LoVo (cell line): ENCODE measurements at regions not wholly inside any gene's neighbourhood (a gene's known extent, or its start where the extent isn't known, plus 50 kb on each side); places are given as distances from the start of the nearest gene placed in this dataset.

Experiments used
- DNase-seq: peaks from one replicate; pipeline ENCODE4 v3.0.0-alpha.2; 2016; ENCODE audit warnings: low spot score

GRCh38 chr4:11051181-11051580, 366.6 kb upstream of the CLNK start:
- no peak for DNase-seq

GRCh38 chr4:11050766-11051165, 366.2 kb upstream of the CLNK start:
- no peak for DNase-seq

DNA sequence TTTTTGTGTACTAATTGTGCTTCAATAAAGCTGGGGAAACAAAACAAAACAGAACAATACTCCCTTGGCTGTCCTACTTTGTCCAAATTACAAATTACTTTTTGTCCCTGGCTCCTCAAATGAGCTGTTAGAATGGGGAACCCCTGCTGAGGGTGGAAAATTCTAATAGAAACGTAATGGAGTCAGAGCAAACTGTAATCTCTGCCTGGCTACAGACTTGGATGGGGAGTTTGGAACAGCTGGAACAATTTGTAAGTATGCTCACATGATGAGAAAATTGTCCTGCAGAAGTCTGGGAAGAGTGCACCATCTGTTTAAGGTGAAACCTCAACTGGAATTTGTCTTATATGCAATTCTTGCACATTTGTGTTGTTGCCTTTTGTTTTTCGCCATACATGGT, 364.4 kb upstream of the CLNK start:
- DNase-seq, result no peak

DNA sequence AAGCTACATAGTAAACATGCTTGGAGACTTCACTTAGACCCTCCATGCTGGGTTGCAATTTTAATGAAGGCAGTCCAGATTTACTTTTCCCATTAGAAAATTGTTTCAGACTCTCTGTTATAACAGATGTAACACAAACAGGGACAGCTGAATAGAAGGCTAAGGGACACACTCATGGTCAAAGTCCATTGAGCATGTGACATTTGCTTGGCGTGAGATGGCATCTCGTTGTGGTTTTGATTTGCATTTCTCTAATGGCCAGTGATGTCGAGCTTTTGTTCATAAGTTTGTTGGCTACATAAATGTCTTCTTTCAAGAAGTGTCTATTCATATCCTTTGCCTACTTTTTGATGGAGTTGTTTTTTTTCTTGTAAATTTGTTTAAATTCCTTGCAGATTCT, 358.2 kb upstream of the CLNK start:
- DNase-seq, result no peak

- no peak for DNase-seq
Measured at GRCh38 chr4:11039634-11040131, 355.1 kb upstream of the CLNK start.

DNA sequence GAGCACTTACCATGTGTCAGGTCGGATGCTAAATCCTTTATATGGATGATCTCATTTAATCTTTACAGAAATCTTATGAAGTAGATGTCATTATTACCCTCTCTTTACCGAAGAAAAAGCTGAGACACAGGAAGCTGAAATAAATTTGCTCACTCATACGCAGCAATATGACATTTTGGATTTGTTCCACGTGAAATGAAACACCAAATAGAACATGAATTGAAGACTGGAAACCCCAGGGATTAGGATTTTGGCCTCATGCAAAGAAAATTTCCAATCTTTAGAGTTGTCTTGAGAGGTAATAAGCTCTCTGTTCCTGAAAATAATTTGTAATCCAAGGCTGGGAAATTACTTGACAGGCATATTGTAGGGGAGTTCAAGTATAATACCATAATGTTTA, 354.4 kb upstream of the CLNK start:
- no peak for DNase-seq

DNA sequence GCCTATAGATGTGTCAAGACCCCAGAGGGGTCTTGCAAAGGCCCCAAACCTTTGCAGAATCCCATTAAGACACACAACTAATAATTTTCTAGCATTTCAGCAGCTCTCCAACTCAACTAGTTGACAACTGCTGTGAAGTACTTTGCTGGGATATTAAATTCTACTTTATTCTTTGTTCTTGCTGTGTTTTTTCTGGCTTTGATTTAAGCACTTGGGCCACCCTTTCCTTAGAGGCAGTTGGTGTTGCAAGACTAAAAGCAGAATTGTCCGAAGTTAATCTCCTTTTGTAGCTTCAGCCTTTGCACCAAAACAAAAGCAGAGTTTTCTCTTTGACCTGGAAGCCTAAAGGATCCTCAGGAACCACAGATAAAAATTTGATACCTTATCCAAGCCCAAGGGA, 353.1 kb upstream of the CLNK start:
- no peak for DNase-seq

GRCh38 chr4:11028334-11028733, 343.8 kb upstream of the CLNK start:
- DNase-seq, result no peak

- no peak for DNase-seq
Measured at GRCh38 chr4:11021333-11021732, 336.8 kb upstream of the CLNK start.

DNA sequence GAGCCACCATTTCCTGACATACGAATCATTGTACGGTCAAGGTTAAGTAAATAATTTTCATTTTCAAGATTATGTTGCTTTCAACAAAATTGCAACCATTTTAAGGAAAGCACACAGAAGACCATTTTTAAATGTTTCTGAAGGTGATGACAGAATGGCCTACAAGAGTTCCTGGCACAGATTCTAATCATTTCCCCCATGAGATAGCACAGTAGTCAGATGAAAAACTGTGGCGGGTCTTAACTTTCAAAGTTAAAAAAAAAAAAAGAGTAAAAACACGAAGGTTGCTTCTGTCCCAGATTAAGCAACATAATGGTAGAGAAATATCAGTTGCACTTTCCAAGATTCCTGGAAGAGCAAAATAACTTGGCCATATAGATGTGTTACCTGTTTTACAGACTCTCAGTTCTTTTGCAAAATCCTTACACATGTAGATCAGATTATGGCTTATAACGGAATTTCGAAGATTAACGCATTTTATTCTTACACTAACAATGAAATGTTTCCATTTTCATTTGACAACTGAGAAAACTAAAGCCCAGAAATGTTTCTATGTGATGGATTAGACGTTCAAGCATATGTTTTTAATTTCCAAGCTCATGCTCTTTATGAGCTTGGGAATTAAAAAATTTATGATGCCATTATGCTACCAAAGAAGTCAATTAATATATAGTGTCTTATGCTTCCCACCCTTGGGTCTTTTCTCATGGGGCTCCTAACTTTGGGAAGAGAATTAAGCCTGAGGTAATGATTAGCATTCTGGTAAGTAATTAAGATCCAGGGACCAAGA, 335.1 kb upstream of the CLNK start:
- DNase-seq, result no peak

DNA sequence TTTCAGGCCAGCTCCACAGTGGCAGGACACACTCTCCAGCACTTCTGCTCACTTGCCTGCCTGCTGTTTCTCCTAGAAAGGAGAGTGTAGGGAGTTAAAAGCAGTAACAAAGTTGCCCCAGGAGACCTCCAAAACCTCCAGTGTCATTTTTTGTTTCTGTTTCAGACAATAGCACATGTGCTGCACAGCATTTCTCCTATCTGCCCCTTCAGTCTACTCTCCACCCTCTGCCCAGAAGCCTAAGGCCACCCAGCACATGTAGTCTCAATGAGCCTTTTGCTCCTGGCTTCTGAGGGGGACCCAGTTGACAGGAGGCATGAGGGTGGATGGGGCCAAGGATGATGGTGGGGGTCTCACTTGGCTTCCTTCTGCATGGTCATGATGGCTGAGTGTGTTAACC, 329.6 kb upstream of the CLNK start:
- no peak for DNase-seq

DNA sequence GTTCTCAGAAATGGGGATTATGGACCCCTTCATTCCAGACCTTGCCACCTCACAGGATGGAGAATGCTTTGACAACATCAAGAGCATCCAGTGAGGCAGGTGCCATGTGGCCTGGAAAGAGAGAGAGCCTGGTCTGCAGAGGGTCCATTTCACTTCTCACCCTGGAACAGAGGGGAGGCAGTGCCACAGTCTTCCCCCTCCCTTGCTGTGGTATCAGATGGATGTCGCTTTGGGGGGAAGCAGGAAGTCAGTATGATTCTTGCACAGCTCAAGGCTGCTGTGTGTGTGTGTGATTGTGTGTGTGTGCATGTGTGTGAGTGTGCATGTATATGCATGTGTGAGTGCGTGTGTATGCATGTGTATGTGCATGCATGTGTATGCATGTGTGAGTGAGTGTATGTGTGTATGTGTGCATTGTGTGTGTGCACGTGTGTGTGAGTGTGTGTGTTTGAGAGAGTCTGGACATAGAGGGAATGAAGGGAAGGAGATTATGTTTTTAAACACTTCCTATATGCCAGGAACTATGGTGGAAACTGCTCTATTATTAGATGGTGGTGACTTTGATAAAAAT, 328.6 kb upstream of the CLNK start:
- no peak for DNase-seq

DNA sequence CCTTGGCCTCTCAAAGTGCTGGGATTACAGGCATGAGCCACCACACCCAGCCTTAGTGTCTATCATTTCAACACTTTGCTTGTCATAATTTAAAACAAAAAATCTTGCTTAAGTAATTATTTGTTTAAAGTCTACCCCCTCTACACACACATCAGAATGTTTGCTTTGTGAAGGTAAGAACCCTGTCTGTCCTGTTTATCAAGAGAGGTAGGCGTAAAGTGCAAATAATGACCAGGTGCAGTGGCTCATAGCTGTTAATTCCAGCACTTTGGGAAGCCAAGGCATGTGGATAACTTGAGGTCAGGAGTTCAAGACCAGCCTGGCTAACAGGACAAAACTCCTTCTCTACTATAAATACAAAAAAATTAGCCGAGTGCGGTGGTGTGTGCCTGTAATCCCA, 326.7 kb upstream of the CLNK start:
- DNase-seq, result no peak

GRCh38 chr4:11010624-11011023, 326.1 kb upstream of the CLNK start:
- no peak for DNase-seq

DNA sequence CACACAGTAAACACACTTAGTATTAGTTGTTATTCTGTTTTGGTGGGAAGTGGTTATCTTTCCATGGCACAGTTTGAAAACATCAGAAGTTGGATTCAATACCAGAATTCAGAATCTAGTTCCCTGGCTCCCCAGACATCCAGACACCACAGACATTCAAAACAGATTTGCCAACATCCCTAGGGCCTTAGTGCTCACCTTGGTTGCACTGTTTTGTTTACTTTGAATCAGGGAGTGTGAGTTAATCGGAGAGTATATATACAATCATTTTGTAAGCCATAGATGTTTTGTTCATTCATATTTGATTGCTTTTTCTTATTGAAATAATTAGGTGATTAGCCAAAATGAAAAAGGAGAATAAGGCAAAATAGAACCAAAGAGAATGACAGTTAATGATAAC, 324.7 kb upstream of the CLNK start:
- DNase-seq, result no peak

DNA sequence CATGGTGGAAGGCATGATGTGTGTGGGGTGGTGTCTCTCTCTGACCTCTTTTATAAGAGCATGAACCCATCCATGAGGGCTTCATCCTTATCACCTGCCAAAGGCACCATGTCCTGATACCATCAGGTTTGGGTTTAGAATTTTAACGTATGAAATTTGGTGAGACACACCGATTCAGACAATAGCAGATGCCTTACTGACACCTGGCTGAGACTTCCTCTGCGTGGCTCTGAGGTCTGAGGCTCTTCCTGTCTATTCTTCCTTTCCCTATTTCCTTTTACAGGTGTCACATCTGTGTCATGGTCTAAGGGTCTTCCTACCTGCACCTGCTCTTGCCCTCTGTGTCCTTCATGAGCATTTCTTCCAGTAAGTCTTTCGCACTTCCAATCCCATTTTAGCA, 320.7 kb upstream of the CLNK start:
- no peak for DNase-seq

- DNase-seq, result no peak
Measured at GRCh38 chr4:11004818-11005217, 320.2 kb upstream of the CLNK start.

- no peak for DNase-seq
Measured at GRCh38 chr4:11002961-11003360, 318.4 kb upstream of the CLNK start.

DNA sequence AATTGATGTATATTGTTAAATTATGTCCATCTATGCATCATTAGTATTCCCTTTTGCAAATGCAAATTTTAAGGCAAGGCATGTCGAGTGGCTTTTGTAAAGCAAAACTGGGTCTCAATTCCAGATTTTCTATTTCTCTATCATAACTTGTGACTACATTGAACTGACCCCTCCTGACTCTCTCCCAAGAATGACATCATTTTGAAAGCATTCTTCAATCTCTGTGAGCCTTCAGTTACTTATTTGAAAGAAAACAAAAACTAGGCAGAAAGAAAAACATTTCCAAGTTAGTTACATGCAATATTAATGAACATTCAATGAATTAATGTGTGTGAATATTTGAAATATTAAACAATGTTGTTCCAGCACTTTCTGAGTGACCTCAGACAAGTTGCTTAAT, 314.3 kb upstream of the CLNK start:
- no peak for DNase-seq

- no peak for DNase-seq
Measured at GRCh38 chr4:10984815-10985214, 300.2 kb upstream of the CLNK start.

- no peak for DNase-seq
Measured at GRCh38 chr4:10983885-10984640, 299.5 kb upstream of the CLNK start.

DNA sequence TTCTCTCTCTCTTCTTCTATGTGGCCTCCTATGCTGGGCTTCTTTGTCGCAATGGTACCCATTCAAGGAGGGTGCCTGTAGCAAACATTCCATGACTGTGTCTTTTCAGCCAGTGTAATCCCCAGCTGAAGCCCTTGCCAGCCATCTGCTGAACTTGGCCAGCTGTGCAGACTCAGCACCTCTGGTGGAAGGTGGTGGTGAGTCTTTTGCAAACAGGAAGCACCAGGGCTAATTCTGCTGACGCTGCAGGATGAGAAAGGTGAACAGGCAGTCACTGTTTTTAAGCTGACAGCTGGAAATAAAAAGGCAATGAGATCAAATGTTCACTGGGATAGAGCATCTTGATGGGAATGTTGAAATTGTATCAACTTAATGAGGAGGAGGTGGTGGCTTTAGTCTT, 298.7 kb upstream of the CLNK start:
- no peak for DNase-seq

- DNase-seq, result no peak
Measured at GRCh38 chr4:10982305-10982704, 297.7 kb upstream of the CLNK start.
